MM.1S (cell line): ENCODE measurements at regions not wholly inside any gene's neighbourhood (a gene's known extent, or its start where the extent isn't known, plus 50 kb on each side); places are given as distances from the start of the nearest gene placed in this dataset.

Experiments
- DNase-seq: peaks from one replicate; pipeline ENCODE4 v3.0.0-alpha.2; 2015
- H2AFZ ChIP-seq: fragments of 300-600 bp; sonication (generic); 2 replicates; pipeline ENCODE4 v1.6.0; 2016; ENCODE audit warnings: antibody characterized with exemption, low read length
- H3F3A ChIP-seq: fragments of 300-600 bp; sonication (generic); 2 replicates; pipeline ENCODE4 v1.6.1; 2016; ENCODE audit warnings: mild to moderate bottlenecking, antibody characterized with exemption, low read length, moderate library complexity, mixed read lengths; ENCODE audit not compliant: insufficient read depth
- H3K27ac ChIP-seq: fragments of 300-600 bp; sonication (generic); 2 replicates; pipeline ENCODE4 v1.5.1; 2016; ENCODE audit warnings: mild to moderate bottlenecking, low read length
- H3K27me3 ChIP-seq: fragments of 300-600 bp; sonication (generic); replicated peaks from 2 replicates; pipeline ENCODE4 v1.6.0; 2016; ENCODE audit warnings: low read length; ENCODE audit not compliant: insufficient read depth
- H3K36me3 ChIP-seq: fragments of 300-600 bp; sonication (generic); replicated peaks from 2 replicates; pipeline ENCODE4 v1.6.1; 2016; ENCODE audit warnings: mild to moderate bottlenecking, low read length, mixed read lengths; ENCODE audit not compliant: insufficient read depth
- H3K4me1 ChIP-seq: fragments of 300-600 bp; sonication (generic); 2 replicates; pipeline ENCODE4 v1.6.1; 2016; ENCODE audit warnings: low read length, mixed read lengths
- H3K4me2 ChIP-seq: fragments of 300-600 bp; sonication (generic); 2 replicates; pipeline ENCODE4 v1.6.0; 2016; ENCODE audit warnings: low read depth, low read length
- H3K4me3 ChIP-seq: fragments of 300-600 bp; sonication (generic); 2 replicates; pipeline ENCODE4 v1.5.1; 2016; ENCODE audit warnings: low read length, mixed read lengths
- H3K79me2 ChIP-seq: fragments of 300-600 bp; sonication (generic); 2 replicates; pipeline ENCODE4 v1.6.1; 2016; ENCODE audit warnings: mixed run types, low read length, mixed read lengths
- H3K9ac ChIP-seq: fragments of 300-600 bp; sonication (generic); 2 replicates; pipeline ENCODE4 v1.6.1; 2016; ENCODE audit warnings: low read length, mixed read lengths
- H3K9me2 ChIP-seq: fragments of 300-600 bp; sonication (generic); replicated peaks from 2 replicates; pipeline ENCODE4 v1.6.1; 2016; ENCODE audit warnings: mild to moderate bottlenecking, low read length, mixed read lengths; ENCODE audit not compliant: insufficient read depth
- H3K9me3 ChIP-seq: fragments of 300-600 bp; sonication (generic); replicated peaks from 2 replicates; pipeline ENCODE4 v1.6.1; 2016; ENCODE audit warnings: mild to moderate bottlenecking, low read length, mixed read lengths; ENCODE audit not compliant: insufficient read depth
- H4K20me1 ChIP-seq: fragments of 300-600 bp; sonication (generic); 2 replicates; pipeline ENCODE4 v1.6.1; 2016; ENCODE audit warnings: mild to moderate bottlenecking, low read length, moderate library complexity, mixed read lengths; ENCODE audit not compliant: insufficient read depth
- CTCF ChIP-seq: fragments of 300-600 bp; sonication (generic); IDR thresholded peaks from 2 replicates; pipeline ENCODE4 v1.5.1; 2016; ENCODE audit warnings: antibody characterized with exemption, low read length, mixed read lengths
- EZH2 ChIP-seq: fragments of 300-600 bp; sonication (generic); optimal IDR thresholded peaks from 2 replicates; pipeline ENCODE3; 2017; ENCODE audit warnings: low read depth, mild to moderate bottlenecking, antibody characterized with exemption, low read length, mixed read lengths
- EZH2phosphoT487 ChIP-seq: fragments of 300-600 bp; sonication (generic); IDR thresholded peaks from 2 replicates; pipeline ENCODE4 v1.6.1; 2018; ENCODE audit warnings: antibody characterized with exemption, low read length

- H2AFZ ChIP-seq, result no peak overlapping the region
- no peak overlapping the region for H3K9ac ChIP-seq
- no peaks in the 10 kb centered on the region for H3K79me2 ChIP-seq
- no peak overlapping the region for H3K27ac ChIP-seq
- H3K4me3 ChIP-seq, result no peak overlapping the region
- H3K36me3 ChIP-seq, result no peaks in the 10 kb centered on the region
- TF ChIP-seq EZH2, result no peak
- TF ChIP-seq CTCF, result no peak
- no peak for TF ChIP-seq EZH2phosphoT487
- DNase-seq, result no peak
- no peak overlapping the region for H3K4me2 ChIP-seq
- H3K4me1 ChIP-seq, result no peaks in the 10 kb centered on the region
- H3K9me3 ChIP-seq, result no peaks in the 10 kb centered on the region
- H3F3A ChIP-seq, result no peaks in the 10 kb centered on the region
- H3K27me3 ChIP-seq, result no peaks in the 10 kb centered on the region
- no peaks in the 10 kb centered on the region for H3K9me2 ChIP-seq
- no peaks in the 10 kb centered on the region for H4K20me1 ChIP-seq
Measured at GRCh38 chr15:87744815-87745214, 511.7 kb downstream of the NTRK3 start.

GRCh38 chr15:87743562-87743961, 513.0 kb downstream of the NTRK3 start:
- H3K4me2 ChIP-seq, result no peak overlapping the region
- H3K9me3 ChIP-seq, result no peaks in the 10 kb centered on the region
- H3K27ac ChIP-seq, result no peak overlapping the region
- no peak overlapping the region for H3K4me3 ChIP-seq
- no peak overlapping the region for H3K9ac ChIP-seq
- H3F3A ChIP-seq, result no peaks in the 10 kb centered on the region
- no peaks in the 10 kb centered on the region for H3K79me2 ChIP-seq
- H4K20me1 ChIP-seq, result no peaks in the 10 kb centered on the region
- no peaks in the 10 kb centered on the region for H3K9me2 ChIP-seq
- DNase-seq, result no peak
- TF ChIP-seq EZH2phosphoT487, result no peak
- no peaks in the 10 kb centered on the region for H3K36me3 ChIP-seq
- no peaks in the 10 kb centered on the region for H3K4me1 ChIP-seq
- no peaks in the 10 kb centered on the region for H3K27me3 ChIP-seq
- no peak overlapping the region for H2AFZ ChIP-seq

GRCh38 chr15:87741350-87741749, 515.2 kb downstream of the NTRK3 start:
- H3F3A ChIP-seq, result no peaks in the 10 kb centered on the region
- TF ChIP-seq EZH2phosphoT487, result no peak
- TF ChIP-seq CTCF, result no peak
- no peak for TF ChIP-seq EZH2

GRCh38 chr15:87740655-87741344, 515.7 kb downstream of the NTRK3 start:
- H3K4me1 ChIP-seq, result peaks cover 9% of the 10 kb centered on the region
- no peaks in the 10 kb centered on the region for H3K79me2 ChIP-seq
- H3K4me2 ChIP-seq, result no peak overlapping the region
- H3K27me3 ChIP-seq, result no peaks in the 10 kb centered on the region
- H2AFZ ChIP-seq, result no peak overlapping the region
- no peak overlapping the region for H3K4me3 ChIP-seq
- H3K9me2 ChIP-seq, result no peaks in the 10 kb centered on the region
- no peaks in the 10 kb centered on the region for H3K36me3 ChIP-seq
- no peak for DNase-seq
- H3K9ac ChIP-seq, result no peak overlapping the region
- H3K9me3 ChIP-seq, result no peaks in the 10 kb centered on the region
- H3F3A ChIP-seq, result no peaks in the 10 kb centered on the region
- H3K27ac ChIP-seq, result no peak overlapping the region
- TF ChIP-seq EZH2phosphoT487 (no peak), EZH2 (no peak), CTCF (no peak)
- H4K20me1 ChIP-seq, result no peaks in the 10 kb centered on the region

More at GRCh38 chr15:87741350-87741749, 515.2 kb downstream of the NTRK3 start:
- H3K4me2 ChIP-seq, result no peak overlapping the region
- H3K27me3 ChIP-seq, result no peaks in the 10 kb centered on the region
- H3K36me3 ChIP-seq, result no peaks in the 10 kb centered on the region
- no peaks in the 10 kb centered on the region for H3K9me3 ChIP-seq
- no peak overlapping the region for H3K9ac ChIP-seq
- no peaks in the 10 kb centered on the region for H3K9me2 ChIP-seq
- H3K4me3 ChIP-seq, result no peak overlapping the region
- no peaks in the 10 kb centered on the region for H4K20me1 ChIP-seq
- H3K79me2 ChIP-seq, result no peaks in the 10 kb centered on the region
- no peak for DNase-seq
- no peak overlapping the region for H3K27ac ChIP-seq
- no peak overlapping the region for H2AFZ ChIP-seq
- peaks cover 7% of the 10 kb centered on the region for H3K4me1 ChIP-seq
